NOMO-1 (cell line): ENCODE measurements at regions not wholly inside any gene's neighbourhood (a gene's known extent, or its start where the extent isn't known, plus 50 kb on each side); places are given as distances from the start of the nearest gene placed in this dataset.

ENCODE experiments used
- DNase-seq, 2 experiments: peaks; one replicate each; lab custom pipeline; 2025; ENCODE audit not compliant: unreplicated experiment in 2 of 2; lab: John Stamatoyannopoulos, UW

- DNase-seq: no peak
Observed at GRCh38 chr4:160161026-160161425, 1058.1 kb downstream of the RAPGEF2 start.

GRCh38 chr4:160175064-160175643 lies 1072.3 kb downstream of the RAPGEF2 start:
- DNase-seq: no peak

GRCh38 chr4:160180211-160180610 lies 1077.3 kb downstream of the RAPGEF2 start:
- no peak for DNase-seq

- no peak for DNase-seq
Observed at GRCh38 chr4:160182727-160183126, 1079.8 kb downstream of the RAPGEF2 start.

- DNase-seq: no peak
Observed at GRCh38 chr4:160184884-160185283, 1082.0 kb downstream of the RAPGEF2 start.

GRCh38 chr4:160193787-160194186 lies 1090.9 kb downstream of the RAPGEF2 start:
- DNase-seq: no peak

- DNase-seq: no peak
Observed at GRCh38 chr4:160194716-160195115, 1091.8 kb downstream of the RAPGEF2 start.

- DNase-seq: no peak
Observed at GRCh38 chr4:160202802-160203201, 1099.9 kb downstream of the RAPGEF2 start.

- DNase-seq: no peak
Observed at GRCh38 chr4:160212078-160212477, 1109.2 kb downstream of the RAPGEF2 start.

- no peak for DNase-seq
Observed at GRCh38 chr4:160213366-160213765, 1110.5 kb downstream of the RAPGEF2 start.

GRCh38 chr4:160217352-160217751 lies 1114.5 kb downstream of the RAPGEF2 start:
- DNase-seq: no peak

- no peak for DNase-seq
Observed at GRCh38 chr4:160224049-160224448, 1121.2 kb downstream of the RAPGEF2 start.

GRCh38 chr4:160233141-160233540 lies 1130.3 kb downstream of the RAPGEF2 start:
- no peak for DNase-seq

- DNase-seq: no peak
Observed at GRCh38 chr4:160235285-160235684, 1132.4 kb downstream of the RAPGEF2 start.

GRCh38 chr4:160235771-160236170 lies 1132.9 kb downstream of the RAPGEF2 start:
- DNase-seq: no peak

- no peak for DNase-seq
Observed at GRCh38 chr4:160238790-160239189, 1135.9 kb downstream of the RAPGEF2 start.

GRCh38 chr4:160247091-160247656 lies 1144.3 kb downstream of the RAPGEF2 start:
- no peak for DNase-seq

- no peak for DNase-seq
Observed at GRCh38 chr4:160251522-160252170, 1148.8 kb downstream of the RAPGEF2 start.

GRCh38 chr4:160257318-160257717 lies 1154.4 kb downstream of the RAPGEF2 start:
- no peak for DNase-seq

GRCh38 chr4:160265014-160265413 lies 1162.1 kb downstream of the RAPGEF2 start:
- no peak for DNase-seq

- DNase-seq: no peak
Observed at GRCh38 chr4:160265836-160266235, 1163.0 kb downstream of the RAPGEF2 start.

- no peak for DNase-seq
Observed at GRCh38 chr4:160276785-160277325, 1174.0 kb downstream of the RAPGEF2 start.
